ENCODE measurements at regions not wholly inside any gene's neighbourhood (a gene's known extent, or its start where the extent isn't known, plus 50 kb on each side); places are given as distances from the start of the nearest gene placed in this dataset.

- TF ChIP-seq CTCF (IDR thresholded peaks at IDR 0.05): no peak
- no peak for TF ChIP-seq POLR2A (IDR thresholded peaks at IDR 0.05)
Observed at GRCh38 chr2:181116261-181116660, 135.9 kb downstream of the UBE2E3 start.
